ENCODE measurements at regions not wholly inside any gene's neighbourhood (a gene's known extent, or its start where the extent isn't known, plus 50 kb on each side); places are given as distances from the start of the nearest gene placed in this dataset.

GRCh38 chr14:24693983-24694382 is 60.0 kb upstream of the GZMB start:
- FAIRE-seq (no peak), DNase-seq (ENCODE audit: insufficient read length, low spot score) (no peak)

GRCh38 chr14:24693353-24693737 is 59.4 kb upstream of the GZMB start:
- DNase-seq (ENCODE audit: insufficient read length, low spot score) (no peak), FAIRE-seq (no peak)

- no peak for DNase-seq (ENCODE audit: insufficient read length, low spot score)
- FAIRE-seq: no peak
Observed at GRCh38 chr14:24692382-24693352, 58.7 kb upstream of the GZMB start.

GRCh38 chr14:24690492-24690891 is 56.5 kb upstream of the GZMB start:
- peak; percentile 69 for FAIRE-seq
- DNase-seq (ENCODE audit: insufficient read length, low spot score): no peak

GRCh38 chr14:24688030-24688658 is 54.2 kb upstream of the GZMB start:
- DNase-seq (ENCODE audit: insufficient read length, low spot score) (no peak), FAIRE-seq (no peak)

Measured in GM19239 (cell line).